GM10266 (cell line): ENCODE measurements at regions not wholly inside any gene's neighbourhood (a gene's known extent, or its start where the extent isn't known, plus 50 kb on each side); places are given as distances from the start of the nearest gene placed in this dataset.
"Not testable (repeated sequence)": the region's sequence is repeated elsewhere in the genome, so short reads cannot be mapped to it uniquely, and the experiment has no call there.

Source experiments
- DNase-seq: peaks from one replicate; pipeline ENCODE4 v3.0.0; 2012; ENCODE audit errors: extremely low spot score
- TF ChIP-seq, protein P1 (sequence below): IDR thresholded peaks from 2 replicates; pipeline ENCODE4 v1.5.1; 2012; ENCODE audit warnings: mild to moderate bottlenecking, low read depth; ENCODE audit not compliant: control insufficient read depth, insufficient read depth; ENCODE audit errors: missing control alignments

- DNase-seq, result no peak
- TF ChIP-seq, protein P1, sequence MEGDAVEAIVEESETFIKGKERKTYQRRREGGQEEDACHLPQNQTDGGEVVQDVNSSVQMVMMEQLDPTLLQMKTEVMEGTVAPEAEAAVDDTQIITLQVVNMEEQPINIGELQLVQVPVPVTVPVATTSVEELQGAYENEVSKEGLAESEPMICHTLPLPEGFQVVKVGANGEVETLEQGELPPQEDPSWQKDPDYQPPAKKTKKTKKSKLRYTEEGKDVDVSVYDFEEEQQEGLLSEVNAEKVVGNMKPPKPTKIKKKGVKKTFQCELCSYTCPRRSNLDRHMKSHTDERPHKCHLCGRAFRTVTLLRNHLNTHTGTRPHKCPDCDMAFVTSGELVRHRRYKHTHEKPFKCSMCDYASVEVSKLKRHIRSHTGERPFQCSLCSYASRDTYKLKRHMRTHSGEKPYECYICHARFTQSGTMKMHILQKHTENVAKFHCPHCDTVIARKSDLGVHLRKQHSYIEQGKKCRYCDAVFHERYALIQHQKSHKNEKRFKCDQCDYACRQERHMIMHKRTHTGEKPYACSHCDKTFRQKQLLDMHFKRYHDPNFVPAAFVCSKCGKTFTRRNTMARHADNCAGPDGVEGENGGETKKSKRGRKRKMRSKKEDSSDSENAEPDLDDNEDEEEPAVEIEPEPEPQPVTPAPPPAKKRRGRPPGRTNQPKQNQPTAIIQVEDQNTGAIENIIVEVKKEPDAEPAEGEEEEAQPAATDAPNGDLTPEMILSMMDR, result no peak
Measured at GRCh38 chr18:30689216-30689615, 353.3 kb downstream of the DSC3 start.

GRCh38 chr18:30687501-30687900 lies 355.0 kb downstream of the DSC3 start:
- TF ChIP-seq, protein P1, result no peak
- no peak for DNase-seq

- TF ChIP-seq, protein P1, result no peak
Measured at GRCh38 chr18:30684825-30685481, 357.6 kb downstream of the DSC3 start.

DNA sequence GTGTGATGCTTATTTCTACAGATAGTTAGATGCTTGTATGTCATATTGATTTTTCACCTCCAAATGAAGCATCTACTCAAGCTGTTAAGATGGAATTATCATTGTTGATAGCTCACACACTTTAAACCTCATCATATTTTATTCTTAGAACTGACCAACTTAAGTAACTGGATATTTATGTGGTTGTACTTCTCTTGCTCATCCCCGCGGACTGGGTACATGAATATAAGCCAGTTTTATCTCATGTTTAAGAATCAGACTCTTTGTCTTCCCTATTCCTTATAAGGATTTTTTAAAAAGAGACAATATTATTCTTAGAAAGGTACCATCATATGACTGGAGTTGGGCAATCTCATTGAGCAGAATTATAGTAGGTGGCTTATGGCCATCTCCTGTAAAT lies 358.7 kb downstream of the DSC3 start:
- TF ChIP-seq, protein P1, result no peak
- no peak for DNase-seq

More at GRCh38 chr18:30684825-30685481, 357.6 kb downstream of the DSC3 start:
- DNase-seq, result no peak

DNA sequence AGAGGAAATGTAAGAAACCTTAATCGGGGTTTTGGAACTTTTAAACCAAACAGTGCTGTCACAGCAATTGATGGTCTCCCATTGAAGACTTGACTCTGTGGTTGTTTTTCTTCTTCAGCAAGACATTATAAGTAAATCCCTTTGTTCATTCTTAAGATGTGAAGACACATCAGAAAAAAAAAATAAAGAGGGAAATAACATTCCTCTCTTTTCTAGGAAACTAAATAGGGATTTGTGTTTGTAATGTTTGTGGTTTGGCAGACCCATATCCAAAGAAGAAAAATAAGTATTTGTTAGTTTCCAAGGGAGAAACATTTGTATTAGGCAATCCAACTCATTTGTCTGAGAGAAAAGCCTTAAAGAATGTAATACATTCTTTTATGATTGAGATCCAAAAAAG lies 359.9 kb downstream of the DSC3 start:
- TF ChIP-seq, protein P1, result no peak
- no peak for DNase-seq

GRCh38 chr18:30679285-30679930 lies 363.1 kb downstream of the DSC3 start:
- TF ChIP-seq, protein P1, result no peak
- no peak for DNase-seq

GRCh38 chr18:30677813-30678212 lies 364.7 kb downstream of the DSC3 start:
- not testable (repeated sequence) for DNase-seq

- no peak for DNase-seq
- TF ChIP-seq, protein P1, result no peak
Measured at GRCh38 chr18:30676053-30676480, 366.5 kb downstream of the DSC3 start.
